HFFc6 (cell line): ENCODE measurements at regions not wholly inside any gene's neighbourhood (a gene's known extent, or its start where the extent isn't known, plus 50 kb on each side); places are given as distances from the start of the nearest gene placed in this dataset.
A peak's percentile ranks its signal among the peaks of the same experiment; 100 is the strongest.

Experiments used
- DNase-seq: peaks from one replicate; pipeline ENCODE4 v3.0.0-alpha.2; 2018
- H3K27ac Mint-ChIP-seq: 2 replicates; pipeline ENCODE4 v1.8.0; 2020; ENCODE audit warnings: mild to moderate bottlenecking, mixed read lengths
- H3K27me3 Mint-ChIP-seq: 2 replicates; pipeline ENCODE4 v1.8.0; 2021; ENCODE audit warnings: mild to moderate bottlenecking, moderate library complexity, mixed read lengths; ENCODE audit not compliant: insufficient read depth
- H3K36me3 Mint-ChIP-seq: 2 replicates; pipeline ENCODE4 v1.8.0; 2021; ENCODE audit warnings: low read depth, mixed read lengths
- H3K4me1 Mint-ChIP-seq: 2 replicates; pipeline ENCODE4 v1.8.0; 2020; ENCODE audit warnings: low read depth, mixed read lengths
- H3K4me3 Mint-ChIP-seq: 2 replicates; pipeline ENCODE4 v1.8.0; 2020; ENCODE audit warnings: mild to moderate bottlenecking, moderate library complexity, mixed read lengths
- H3K9me3 Mint-ChIP-seq: 2 replicates; pipeline ENCODE4 v1.8.0; 2020; ENCODE audit warnings: mild to moderate bottlenecking, mixed read lengths
- CTCF ChIP-seq: fragments of 200-600 bp; sonication (generic); IDR thresholded peaks from 2 replicates; pipeline ENCODE4 v1.5.0; 2021; ENCODE audit warnings: antibody characterized with exemption, mild to moderate bottlenecking

- no peak overlapping the region for H3K4me3 Mint-ChIP-seq
- peaks cover 32% of the 10 kb centered on the region for H3K4me1 Mint-ChIP-seq
- H3K9me3 Mint-ChIP-seq = no peaks in the 10 kb centered on the region
- no peak for TF ChIP-seq CTCF
- H3K27me3 Mint-ChIP-seq = no peaks in the 10 kb centered on the region; the same call in none of the 2 replicates
- DNase-seq = peak; percentile 11
- peak overlapping the region; percentile 69 for H3K27ac Mint-ChIP-seq
- H3K36me3 Mint-ChIP-seq = no peaks in the 10 kb centered on the region
These were observed 80.3 kb upstream of the HHIP start for GRCh38 chr4:144565527-144566195.

GRCh38 chr4:144572660-144573059 lies 73.3 kb upstream of the HHIP start:
- Mint-ChIP-seq H3K4me1 (peaks cover 18% of the 10 kb centered on the region), H3K9me3 (no peaks in the 10 kb centered on the region), H3K4me3 (no peak overlapping the region), H3K27me3 (no peaks in the 10 kb centered on the region; the same call in 1 of the 2 replicates), H3K36me3 (no peaks in the 10 kb centered on the region), H3K27ac (no peak overlapping the region)
- TF ChIP-seq CTCF = peak; percentile 16; the same call in 1 of the 2 replicates
- no peak for DNase-seq

- peaks cover 25% of the 10 kb centered on the region for H3K4me1 Mint-ChIP-seq
- no peak overlapping the region for H3K4me3 Mint-ChIP-seq
- DNase-seq = no peak
- no peak overlapping the region for H3K27ac Mint-ChIP-seq
- no peaks in the 10 kb centered on the region; the same call in 1 of the 2 replicates for H3K27me3 Mint-ChIP-seq
- no peaks in the 10 kb centered on the region for H3K36me3 Mint-ChIP-seq
- no peaks in the 10 kb centered on the region for H3K9me3 Mint-ChIP-seq
- no peak for TF ChIP-seq CTCF
These were observed 72.0 kb upstream of the HHIP start for GRCh38 chr4:144574000-144574399.

- Mint-ChIP-seq H3K27me3 (no peaks in the 10 kb centered on the region; the same call in 1 of the 2 replicates), H3K9me3 (no peaks in the 10 kb centered on the region), H3K4me1 (peaks cover 30% of the 10 kb centered on the region), H3K27ac (no peak overlapping the region), H3K4me3 (no peak overlapping the region), H3K36me3 (no peaks in the 10 kb centered on the region)
- TF ChIP-seq CTCF = no peak
- DNase-seq = no peak
These were observed 71.4 kb upstream of the HHIP start for GRCh38 chr4:144574509-144574908.

- H3K9me3 Mint-ChIP-seq = no peaks in the 10 kb centered on the region
- no peak for DNase-seq
- no peaks in the 10 kb centered on the region; the same call in 1 of the 2 replicates for H3K27me3 Mint-ChIP-seq
- peaks cover 30% of the 10 kb centered on the region for H3K4me1 Mint-ChIP-seq
- no peak overlapping the region for H3K4me3 Mint-ChIP-seq
- TF ChIP-seq CTCF = no peak
- H3K36me3 Mint-ChIP-seq = no peaks in the 10 kb centered on the region
- H3K27ac Mint-ChIP-seq = no peak overlapping the region
These were observed 70.8 kb upstream of the HHIP start for GRCh38 chr4:144575181-144575580.
